Esophagus mucosa (tissue), 1 donor: ENCODE measurements at regions not wholly inside any gene's neighbourhood (a gene's known extent, or its start where the extent isn't known, plus 50 kb on each side); places are given as distances from the start of the nearest gene placed in this dataset.
A peak's percentile ranks its signal among the peaks of the same experiment; 100 is the strongest.
"Not testable (repeated sequence)": the region's sequence is repeated elsewhere in the genome, so short reads cannot be mapped to it uniquely, and the experiment has no call there.

Experiments used
- ATAC-seq: fragments of 200-7000 bp; cut with Tn5 transposase; one replicate; pipeline ENCODE4 v1.9.1; 2020
- donor health status: DM: yes; HTN: yes; CAD: no.

DNA sequence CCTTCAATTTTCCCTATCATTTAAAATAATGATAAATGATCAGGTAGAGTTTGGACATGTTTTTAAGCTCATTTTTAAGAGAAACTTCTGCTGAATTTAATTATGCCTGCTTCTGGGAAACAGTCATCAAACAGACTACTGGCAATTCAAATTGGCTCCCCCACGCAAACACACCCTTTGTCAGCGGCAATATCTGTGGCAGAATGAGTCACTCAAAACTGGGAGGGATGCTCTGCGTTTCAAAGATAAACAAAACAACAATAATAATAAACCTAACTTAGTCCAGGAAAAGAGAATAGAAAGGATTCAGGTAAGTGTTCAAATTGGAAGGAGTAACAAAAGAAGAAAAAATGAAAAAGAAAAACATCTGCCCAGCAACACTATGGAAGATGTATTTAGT lies 108.1 kb upstream of the ERCC4 start:
- no peak for ATAC-seq

DNA sequence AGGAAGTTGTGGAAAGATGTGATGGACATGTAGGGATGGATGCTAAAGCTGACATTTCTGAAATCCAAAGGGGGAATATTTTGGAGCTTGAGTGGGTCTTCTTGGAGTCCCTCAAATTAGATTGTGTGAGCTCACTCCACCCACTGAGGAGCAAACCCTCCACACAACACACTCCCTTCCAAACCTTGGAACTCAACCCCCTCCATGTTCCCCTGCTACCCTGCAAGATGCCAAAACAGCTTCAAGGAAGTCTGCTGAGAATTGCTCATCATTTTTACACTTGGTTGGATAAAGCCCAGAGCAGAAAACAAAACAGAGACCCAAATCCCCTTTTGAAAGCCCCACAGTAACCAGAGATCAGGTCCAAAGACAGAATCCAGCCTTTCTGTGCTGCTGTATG lies 103.3 kb upstream of the ERCC4 start:
- ATAC-seq, result no peak

DNA sequence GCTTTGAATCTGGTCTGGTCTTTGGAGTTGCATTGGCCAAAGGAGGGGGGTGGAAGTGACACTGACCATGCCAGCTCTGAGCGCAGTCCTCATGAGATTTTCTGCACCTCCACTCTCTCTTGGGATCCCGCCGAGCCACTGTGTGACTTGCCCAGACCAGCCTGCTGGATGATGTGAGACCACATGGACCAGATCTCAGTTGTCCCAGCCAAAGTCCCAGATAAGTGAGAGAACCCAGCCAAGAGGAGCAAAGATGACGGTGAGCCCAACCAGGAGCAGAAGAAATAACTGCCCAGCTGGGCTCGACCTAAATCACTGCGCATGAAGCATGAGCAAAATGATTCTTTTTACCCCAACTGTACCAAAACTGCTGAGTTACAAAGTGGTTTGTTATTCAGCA lies 96.5 kb upstream of the ERCC4 start:
- ATAC-seq, result no peak

DNA sequence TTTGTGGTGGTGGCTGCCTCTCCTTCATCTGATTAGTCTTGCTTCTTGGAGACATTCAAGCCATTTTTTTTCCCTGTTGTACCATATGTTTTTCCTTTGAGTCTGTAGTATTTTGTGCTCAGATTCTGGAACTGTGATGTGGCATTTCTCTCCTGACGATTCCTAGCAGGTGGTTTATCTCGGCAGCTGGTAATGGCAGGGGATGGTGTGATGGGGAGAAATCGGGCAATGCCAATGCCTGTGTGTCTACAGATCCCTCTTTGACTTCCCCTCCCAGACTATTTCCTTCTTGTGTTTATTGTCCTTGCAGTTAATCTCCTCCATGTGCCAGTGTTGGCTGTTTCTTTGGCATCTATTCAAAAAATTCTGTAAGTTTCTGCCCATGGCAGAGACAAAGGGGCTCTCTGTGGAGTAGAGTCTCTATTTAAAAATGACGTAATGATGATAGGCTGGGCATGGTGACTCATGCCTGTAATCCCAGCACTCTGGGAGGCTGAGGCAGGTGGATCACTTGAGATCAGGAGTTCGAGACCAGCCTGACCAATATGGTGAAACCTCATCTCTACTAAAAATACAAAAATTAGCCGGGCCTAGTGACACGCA lies 90.2 kb upstream of the ERCC4 start:
- ATAC-seq, result no peak

DNA sequence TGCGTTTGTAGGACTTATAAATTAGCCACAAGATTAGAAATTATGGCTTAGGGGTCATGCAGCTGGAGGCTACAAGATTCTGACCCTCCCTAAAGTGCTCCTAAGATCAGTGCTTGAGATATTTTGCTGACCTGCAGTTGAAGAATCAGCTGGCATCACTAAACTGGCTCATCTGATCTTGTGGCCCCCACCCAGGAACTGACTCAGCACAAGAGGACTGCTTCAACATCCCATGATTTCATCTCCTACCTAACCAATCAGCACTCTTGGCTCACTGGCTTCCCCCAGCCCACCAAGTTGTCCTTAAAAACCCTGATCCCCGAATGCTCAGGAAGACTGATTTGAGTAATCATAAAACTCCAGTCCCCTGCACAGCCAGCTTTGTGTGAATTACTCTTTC lies 86.4 kb upstream of the ERCC4 start:
- ATAC-seq, result no peak

DNA sequence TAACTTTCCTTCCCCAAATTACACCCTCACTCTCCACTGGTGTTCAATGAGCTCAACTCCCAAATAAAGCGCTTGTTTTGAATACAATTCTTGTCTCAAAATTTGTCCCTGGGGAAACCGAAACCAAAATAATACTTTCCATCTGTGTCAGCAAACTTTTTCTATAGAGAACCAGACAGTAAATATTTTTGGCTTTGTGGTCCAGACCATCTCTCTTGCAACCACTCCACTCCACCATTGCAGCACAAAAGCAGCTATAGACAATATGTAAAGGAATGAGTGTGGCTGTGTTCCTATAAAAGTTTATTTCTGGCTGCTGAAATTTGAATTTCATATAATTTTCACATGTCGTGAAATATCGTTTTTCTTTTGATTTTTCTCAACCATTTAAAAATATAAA lies 84.6 kb upstream of the ERCC4 start:
- ATAC-seq, result no peak

DNA sequence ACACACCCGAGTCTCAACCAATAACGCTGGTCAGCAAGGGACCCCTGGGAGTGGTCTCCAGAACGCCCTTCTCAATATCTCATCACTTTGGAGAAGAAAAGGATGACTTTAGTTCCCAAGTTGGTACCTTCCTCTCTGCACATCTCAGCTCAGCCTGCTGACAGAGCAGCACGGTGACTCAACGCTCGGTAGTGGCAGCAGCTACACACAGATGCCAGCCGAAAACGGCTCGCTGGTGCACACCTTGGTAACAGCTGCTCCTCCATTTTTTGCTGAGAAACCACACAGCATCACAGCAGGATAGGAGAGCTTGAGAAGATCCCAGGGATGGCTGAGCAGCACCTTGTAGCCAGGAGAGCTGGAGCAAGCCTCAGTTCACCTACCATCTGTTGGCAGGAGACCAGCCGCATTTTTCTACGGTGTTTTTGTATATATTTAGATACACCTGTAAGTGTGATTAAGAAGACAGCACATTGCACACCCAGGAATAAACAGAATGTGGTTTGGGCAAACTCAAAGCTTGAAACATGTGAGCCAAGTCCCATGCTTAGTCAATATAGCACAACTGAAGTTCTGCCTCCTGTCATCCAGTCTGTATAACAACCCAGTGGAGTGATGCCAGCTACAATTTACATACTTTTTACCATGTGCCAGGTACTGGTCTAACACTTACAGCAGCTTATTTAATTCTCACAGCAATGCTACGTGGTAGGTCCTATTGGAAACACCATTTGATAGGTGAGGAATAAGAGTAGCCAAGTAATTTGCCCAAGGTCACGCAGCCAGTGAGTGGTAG lies 83.8 kb upstream of the ERCC4 start:
- ATAC-seq, result no peak

DNA sequence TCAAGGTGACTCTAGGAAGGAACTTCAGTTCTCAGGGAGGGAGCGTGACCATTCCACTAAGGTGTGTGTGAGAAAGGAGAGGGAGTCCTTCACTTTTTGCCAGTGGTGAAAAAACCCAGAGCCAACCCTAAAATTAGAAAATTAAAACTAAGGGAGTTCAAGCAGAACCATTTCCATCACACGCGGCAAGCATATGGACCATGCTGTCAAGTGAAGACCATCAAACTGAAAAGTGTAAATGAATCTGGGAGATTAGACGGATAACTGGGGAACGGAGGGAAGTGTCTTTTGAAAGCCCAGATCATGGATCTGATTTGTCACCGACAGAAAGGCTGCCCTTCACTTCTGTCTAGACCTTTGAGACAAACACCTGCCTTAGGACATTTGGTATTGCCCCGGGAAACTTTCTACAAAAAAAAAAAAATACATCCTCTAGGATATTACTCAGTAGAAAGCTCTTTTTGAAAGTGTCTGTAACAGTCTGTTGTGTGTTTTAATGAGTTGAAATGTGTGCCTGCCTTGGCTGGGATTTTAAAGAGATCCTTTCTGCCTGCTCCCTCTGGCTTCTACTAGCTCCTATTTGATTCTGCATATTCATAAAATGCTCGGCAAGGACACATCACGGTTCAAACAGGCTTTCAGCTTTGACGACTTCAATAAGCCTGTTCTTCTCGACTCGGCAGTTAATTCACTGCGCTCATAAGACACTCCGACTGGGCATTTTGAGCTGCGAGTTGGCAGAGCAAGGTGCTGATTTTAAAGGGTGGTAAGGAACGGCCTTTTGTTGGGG lies 81.4 kb upstream of the ERCC4 start:
- ATAC-seq, result no peak

DNA sequence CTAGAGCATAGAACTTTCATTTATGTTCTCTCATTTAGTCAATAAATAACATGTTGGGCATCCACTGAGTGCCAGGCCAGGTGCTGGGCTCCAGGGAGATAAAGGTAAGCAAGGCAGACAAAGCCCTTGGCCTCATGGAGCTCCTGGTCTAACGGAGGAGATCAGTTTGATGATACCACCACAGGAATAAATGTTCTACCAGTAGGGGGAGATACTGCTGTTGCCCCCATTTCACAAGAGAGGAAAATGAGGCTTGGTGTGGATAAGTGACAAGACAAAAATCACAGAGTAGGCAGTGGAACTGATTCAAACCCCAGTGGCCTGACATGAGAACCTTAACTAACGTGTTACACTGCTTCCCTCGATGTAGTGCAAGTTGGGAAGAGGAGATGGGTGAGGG lies 80.4 kb upstream of the ERCC4 start:
- ATAC-seq, result no peak

DNA sequence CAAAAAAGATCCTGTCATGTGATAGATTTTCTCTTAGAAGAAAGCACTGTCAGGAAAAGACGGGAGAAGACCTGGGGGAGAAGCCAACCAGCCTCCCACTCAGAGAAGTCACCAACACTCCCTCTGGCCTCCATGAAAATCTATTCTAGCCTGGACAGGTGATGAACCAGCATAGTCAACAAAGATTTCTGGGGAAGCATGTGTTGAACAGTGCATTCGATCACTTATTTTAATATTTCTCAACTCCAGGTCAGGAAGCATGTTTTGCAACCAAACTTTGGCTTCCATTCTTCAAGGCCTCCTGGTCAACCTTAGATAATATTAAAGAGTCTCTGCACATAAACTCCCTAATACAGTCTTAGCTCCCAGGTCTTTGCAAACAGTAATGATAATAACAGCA lies 74.7 kb upstream of the ERCC4 start:
- ATAC-seq, result no peak

DNA sequence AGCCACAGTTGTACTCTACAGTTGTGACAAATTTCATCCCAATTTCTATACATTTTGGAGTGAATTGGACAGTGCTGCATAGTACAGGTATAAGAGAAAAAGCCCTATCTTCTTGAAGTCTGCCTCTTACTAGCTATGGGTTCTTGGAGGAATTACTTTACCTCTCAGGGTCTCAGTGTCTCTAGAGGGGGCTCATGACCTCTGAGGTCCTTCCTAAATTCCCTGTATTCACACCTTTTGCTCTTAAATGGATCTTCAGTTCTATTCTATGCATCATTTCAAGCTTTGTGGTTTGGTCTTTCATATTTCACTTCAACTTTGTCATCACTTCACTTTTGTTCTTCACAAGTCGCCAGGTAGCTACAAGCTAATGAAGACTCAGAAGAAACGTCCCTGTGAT lies 71.2 kb upstream of the ERCC4 start:
- ATAC-seq, result no peak

DNA sequence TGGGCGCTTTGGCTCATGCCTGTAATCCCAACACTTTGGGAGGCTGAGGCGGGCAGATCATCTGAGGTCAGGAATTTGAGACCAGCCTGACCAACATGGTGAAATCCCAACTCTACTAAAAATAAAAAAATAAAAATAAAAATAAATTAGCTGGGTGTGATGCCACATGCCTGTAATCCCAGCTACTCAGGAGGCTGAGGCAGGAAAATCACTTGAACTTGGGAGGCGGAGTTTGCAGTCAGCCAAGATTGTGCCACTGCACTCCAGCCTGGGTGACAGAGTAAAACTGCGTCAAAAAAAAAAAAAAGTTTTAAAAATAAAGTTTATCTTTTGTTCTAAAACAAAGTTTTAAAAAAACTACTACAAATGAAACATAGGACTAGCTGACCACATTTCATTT lies 69.8 kb upstream of the ERCC4 start:
- ATAC-seq, result not testable (repeated sequence)

DNA sequence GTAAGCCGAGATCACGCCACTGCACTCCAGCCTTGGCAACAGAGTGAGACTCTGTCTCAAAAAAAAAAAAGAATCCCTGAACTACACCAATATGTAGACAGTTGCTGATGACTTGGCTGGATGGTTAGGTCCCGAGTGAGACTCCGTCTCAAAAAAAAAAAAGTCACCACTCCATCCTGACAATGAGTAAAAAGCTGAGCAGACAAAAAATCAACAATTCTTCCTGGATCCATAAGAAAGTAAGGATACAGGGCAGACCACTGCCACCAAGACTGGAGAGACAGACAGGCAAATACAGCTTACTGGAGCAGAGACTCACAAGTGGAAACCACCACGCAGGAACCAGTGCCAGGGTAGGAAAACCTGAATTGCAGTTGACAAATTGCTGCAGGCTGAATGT lies 67.1 kb upstream of the ERCC4 start:
- no peak for ATAC-seq

DNA sequence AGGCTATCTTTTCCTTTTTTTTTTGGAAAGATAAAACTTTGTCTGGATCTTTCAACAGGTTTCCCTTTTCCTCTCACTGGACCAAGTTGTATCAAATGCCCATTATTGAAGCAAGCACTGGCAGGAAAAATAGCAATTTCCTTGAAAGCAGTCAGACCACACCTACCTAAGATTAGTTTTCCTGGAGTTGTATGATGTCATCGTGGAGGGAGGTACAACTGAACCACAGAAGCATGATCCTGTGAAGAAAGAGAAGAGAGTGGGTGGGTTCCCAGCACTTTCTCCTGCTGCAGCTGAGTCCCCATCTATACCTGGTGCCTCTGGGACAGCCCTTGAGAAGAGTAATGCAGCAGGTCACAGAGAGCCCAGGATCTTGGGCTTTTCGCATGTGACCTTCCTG lies 63.6 kb upstream of the ERCC4 start:
- ATAC-seq, result no peak

DNA sequence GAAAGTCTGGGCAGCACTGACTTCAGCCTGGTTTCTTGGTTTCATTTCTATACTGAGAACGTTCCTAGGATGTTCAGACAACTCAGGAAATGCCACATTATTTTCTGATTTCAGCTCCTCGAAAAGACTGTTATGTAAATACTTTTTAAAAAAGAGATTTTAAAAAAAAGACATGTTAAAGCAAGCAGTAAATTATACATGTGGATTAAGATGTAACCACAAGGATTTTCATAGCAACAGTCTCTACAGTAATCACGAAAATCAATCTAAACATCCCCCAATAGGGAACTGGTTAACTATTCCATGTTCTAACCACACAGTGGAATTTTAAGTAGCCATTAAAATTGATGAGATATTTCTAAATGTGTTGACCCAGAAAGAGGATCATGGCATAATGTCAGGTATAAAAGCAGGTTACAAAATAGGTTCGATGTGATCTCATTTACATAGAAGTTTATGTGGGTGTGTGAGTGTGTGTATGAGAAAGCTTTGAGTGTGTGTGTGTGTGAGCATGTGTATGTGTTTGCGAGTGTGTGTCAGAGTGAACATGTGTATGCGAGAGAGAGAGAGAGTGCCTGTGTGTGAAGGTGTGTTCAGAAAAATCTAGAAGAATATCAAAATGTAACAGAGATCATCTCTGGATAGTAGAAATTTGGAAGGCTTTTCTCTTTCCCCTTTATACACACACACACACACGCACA lies 63.0 kb upstream of the ERCC4 start:
- no peak for ATAC-seq

DNA sequence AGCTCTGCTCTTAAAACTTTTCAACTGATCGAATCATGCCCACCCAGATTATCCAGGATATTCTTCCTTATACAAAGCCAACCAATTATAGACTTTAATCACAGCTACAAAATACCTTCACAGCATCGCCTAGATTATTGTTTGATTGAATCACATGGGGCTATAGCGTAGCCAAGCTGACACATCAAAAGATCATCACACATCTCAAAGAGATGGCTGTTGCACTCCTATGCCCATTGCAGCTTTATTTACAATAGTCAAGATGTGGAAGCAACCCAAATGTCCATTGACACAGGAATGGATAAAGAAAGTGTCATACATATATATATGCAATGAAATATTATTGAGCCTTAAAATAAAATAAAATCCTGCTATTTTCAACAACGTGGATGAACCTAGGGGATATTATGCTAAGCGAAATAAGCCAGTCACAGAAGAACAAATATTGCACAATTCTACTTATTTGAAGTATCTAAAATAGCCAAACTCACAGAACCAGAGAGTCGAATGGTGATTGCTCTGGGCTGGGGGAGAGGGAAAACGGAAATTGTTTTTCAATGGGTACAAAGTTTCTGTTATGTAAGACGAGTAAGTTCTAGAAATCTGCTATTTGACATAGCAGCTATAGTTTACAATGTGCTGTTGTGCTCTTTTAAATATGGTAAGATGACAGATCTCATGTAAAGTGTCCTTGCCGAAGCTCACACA lies 60.9 kb upstream of the ERCC4 start:
- no peak for ATAC-seq

DNA sequence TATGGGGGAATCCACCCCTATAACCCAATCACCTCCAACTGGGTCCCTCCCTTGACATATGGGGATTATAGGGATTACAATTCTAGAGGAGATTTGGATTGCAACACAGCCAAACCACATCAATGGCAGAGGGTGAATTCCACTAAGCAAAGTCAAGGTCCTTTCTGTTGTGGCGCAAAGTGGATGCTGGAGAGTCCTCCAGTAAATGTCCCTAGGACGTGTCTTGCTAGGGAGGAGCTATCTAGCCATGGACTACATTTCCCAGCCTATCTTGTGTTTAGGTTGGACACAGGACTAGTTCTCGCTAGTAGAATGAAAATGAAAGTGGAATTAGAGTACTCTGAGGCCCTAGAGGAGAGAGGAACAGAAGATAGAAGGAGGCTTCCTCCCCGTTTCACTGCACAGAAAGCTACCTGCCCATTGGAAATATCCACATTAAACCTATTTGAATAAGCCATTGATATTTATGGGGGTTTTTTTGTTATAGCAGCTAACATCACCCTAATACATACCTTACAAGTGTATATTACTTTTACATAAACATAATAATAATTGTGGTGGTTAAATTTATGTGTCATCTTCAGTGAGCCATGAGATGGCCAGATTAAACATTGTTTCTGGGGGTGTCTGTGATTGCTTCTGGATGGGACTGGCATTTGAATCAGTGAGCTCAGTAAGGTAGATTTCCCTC lies 56.7 kb upstream of the ERCC4 start:
- no peak for ATAC-seq

DNA sequence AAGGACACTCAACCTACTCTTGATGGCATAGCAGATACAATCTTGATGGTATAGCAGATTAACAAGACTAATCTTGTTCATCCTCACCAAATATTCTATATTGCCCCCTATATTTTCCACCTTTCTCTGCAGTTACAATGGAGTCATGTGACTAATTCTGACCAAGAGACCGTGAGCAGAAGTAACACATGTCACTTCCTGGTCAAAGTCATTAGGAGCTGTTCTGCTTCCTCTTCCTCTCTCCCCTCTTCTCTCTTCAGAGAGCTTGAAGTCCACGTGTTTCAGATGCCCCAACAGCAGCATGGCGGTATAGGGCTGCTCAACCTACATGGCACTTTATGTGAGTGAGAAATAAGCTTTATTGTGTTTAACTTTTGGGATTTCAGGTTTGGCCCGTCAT lies 55.3 kb upstream of the ERCC4 start:
- no peak for ATAC-seq

DNA sequence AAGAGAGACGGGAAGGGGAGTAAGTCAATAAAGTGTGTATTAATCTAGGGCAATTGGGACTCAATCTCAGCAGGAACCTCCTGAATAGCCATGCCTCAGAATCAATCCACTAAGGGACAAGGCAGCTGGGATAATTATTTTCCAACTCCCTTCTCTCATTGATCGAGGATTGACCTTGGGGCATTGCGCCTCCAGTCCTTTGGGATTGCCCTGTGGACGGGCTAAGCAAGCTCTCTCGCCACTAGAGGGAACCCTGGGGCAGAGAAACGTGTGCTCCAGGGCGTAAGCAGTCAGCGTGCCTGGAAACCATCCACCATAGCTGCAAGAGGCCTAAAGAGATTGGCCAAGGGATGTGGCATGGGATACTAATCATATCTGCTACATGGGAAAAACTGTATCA lies 53.9 kb upstream of the ERCC4 start:
- peak; percentile 62 for ATAC-seq
